PFSK-1 (cell line): ENCODE measurements at regions not wholly inside any gene's neighbourhood (a gene's known extent, or its start where the extent isn't known, plus 50 kb on each side); places are given as distances from the start of the nearest gene placed in this dataset.

Experiments
- FOXP2 ChIP-seq: optimal IDR thresholded peaks from 2 replicates; pipeline ENCODE3; 2011; ENCODE audit warnings: borderline replicate concordance, control low read depth, inconsistent platforms; ENCODE audit not compliant: insufficient read depth; ENCODE audit errors: extremely low read length, extremely low read depth
- POLR2AphosphoS5 ChIP-seq: IDR thresholded peaks from 2 replicates; pipeline ENCODE4 v1.6.1; 2012; ENCODE audit warnings: low read depth, mild to moderate bottlenecking, control low read depth, low read length, moderate library complexity
- REST ChIP-seq, 2 experiments: IDR thresholded peaks; 2 replicates each; pipeline versions ENCODE4 v1.6.1 to v1.8.0; 2011 to 2012; ENCODE audit warnings: low read depth in 2 of 2, low read length in 2 of 2, control low read depth in 1 of 2, inconsistent platforms in 1 of 2, mild to moderate bottlenecking in 1 of 2, moderate library complexity in 1 of 2; ENCODE audit not compliant: insufficient read depth in 1 of 2
- SIN3A ChIP-seq: IDR thresholded peaks from 2 replicates; pipeline ENCODE4 v1.6.1; 2012; ENCODE audit warnings: mild to moderate bottlenecking, low read length, moderate library complexity, borderline replicate concordance; ENCODE audit not compliant: insufficient read depth
- TAF1 ChIP-seq: IDR thresholded peaks from 2 replicates; pipeline ENCODE4 v1.6.1; 2012; ENCODE audit warnings: low read length, control low read depth, borderline replicate concordance; ENCODE audit not compliant: insufficient read depth

- no peak for TF ChIP-seq SIN3A
Measured at GRCh38 chr6:91796603-91797002, 1209.7 kb upstream of the MAP3K7 start.

- TF ChIP-seq FOXP2 (no peak), TAF1 (no peak), SIN3A (no peak), POLR2AphosphoS5 (no peak), REST (IDR thresholded peaks at IDR 0.05; ENCODE audit: insufficient read depth in 1 of 2, low read depth in 2 of 2, low read length in 2 of 2) (no peak)
Measured at GRCh38 chr6:91788501-91788900, 1201.6 kb upstream of the MAP3K7 start.

- TF ChIP-seq FOXP2 (no peak), POLR2AphosphoS5 (no peak), TAF1 (no peak), REST (IDR thresholded peaks at IDR 0.05; ENCODE audit: insufficient read depth in 1 of 2, low read depth in 2 of 2, low read length in 2 of 2) (no peak), SIN3A (no peak)
Measured at GRCh38 chr6:91786474-91787184, 1199.8 kb upstream of the MAP3K7 start.

GRCh38 chr6:91782802-91783201 is 1195.9 kb upstream of the MAP3K7 start:
- no peak for TF ChIP-seq TAF1
- no peak for TF ChIP-seq FOXP2
- TF ChIP-seq REST (IDR thresholded peaks at IDR 0.05; ENCODE audit: insufficient read depth in 1 of 2, low read depth in 2 of 2, low read length in 2 of 2) = no peak
- no peak for TF ChIP-seq POLR2AphosphoS5

- TF ChIP-seq POLR2AphosphoS5 (no peak), REST (IDR thresholded peaks at IDR 0.05; ENCODE audit: insufficient read depth in 1 of 2, low read depth in 2 of 2, low read length in 2 of 2) (no peak), FOXP2 (no peak), SIN3A (no peak), TAF1 (no peak)
Measured at GRCh38 chr6:91781946-91782345, 1195.1 kb upstream of the MAP3K7 start.
